NB4 (cell line): ENCODE measurements at regions not wholly inside any gene's neighbourhood (a gene's known extent, or its start where the extent isn't known, plus 50 kb on each side); places are given as distances from the start of the nearest gene placed in this dataset.

ENCODE experiments used
- DNase-seq: peaks from one replicate; pipeline ENCODE4 v3.0.0; 2010; ENCODE audit warnings: low read depth
- H3K4me3 ChIP-seq: one replicate; pipeline ENCODE4 v1.5.1; 2011; ENCODE audit warnings: mild to moderate bottlenecking, low read depth, low read length, moderate library complexity
- MYC ChIP-seq: IDR thresholded peaks from 2 replicates; pipeline ENCODE4 v1.6.1; 2011; ENCODE audit warnings: low read depth, low read length
- POLR2A ChIP-seq: IDR thresholded peaks from 2 replicates; pipeline ENCODE4 v1.6.1; 2011; ENCODE audit warnings: mild to moderate bottlenecking; ENCODE audit not compliant: insufficient read length; ENCODE audit errors: extremely low read depth
- TF ChIP-seq, protein P1 (sequence below): IDR thresholded peaks from 2 replicates; pipeline ENCODE4 v1.6.1; 2011; ENCODE audit warnings: low read depth, low read length
- TF ChIP-seq, protein P2 (sequence below): IDR thresholded peaks from one replicate; pipeline ENCODE4 v1.5.1; 2012; ENCODE audit warnings: low read depth, low read length

DNA sequence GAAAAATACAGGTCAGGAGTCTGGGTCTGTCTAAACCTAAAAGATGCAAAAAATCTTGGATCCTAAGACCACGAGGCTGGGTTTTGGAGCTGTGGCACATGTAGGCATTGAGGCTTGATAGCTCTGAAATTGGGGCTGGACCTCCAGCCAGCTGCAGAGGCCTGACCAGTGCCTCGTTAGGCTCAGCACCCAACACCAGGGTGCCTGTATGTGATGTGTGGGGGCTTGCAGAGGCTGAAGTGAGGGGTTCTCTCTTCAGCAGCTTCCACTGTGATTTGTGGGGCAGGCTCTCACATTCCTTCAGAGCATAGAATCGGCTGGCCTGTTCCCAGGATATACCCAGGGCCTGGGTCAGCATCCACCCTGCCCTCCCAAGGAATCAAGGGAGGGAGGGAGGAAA lies 247.8 kb downstream of the BUB3 start:
- H3K4me3 ChIP-seq, result no peak overlapping the region
- TF ChIP-seq, protein P1, sequence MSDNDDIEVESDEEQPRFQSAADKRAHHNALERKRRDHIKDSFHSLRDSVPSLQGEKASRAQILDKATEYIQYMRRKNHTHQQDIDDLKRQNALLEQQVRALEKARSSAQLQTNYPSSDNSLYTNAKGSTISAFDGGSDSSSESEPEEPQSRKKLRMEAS, result no peak
- TF ChIP-seq, protein P2, sequence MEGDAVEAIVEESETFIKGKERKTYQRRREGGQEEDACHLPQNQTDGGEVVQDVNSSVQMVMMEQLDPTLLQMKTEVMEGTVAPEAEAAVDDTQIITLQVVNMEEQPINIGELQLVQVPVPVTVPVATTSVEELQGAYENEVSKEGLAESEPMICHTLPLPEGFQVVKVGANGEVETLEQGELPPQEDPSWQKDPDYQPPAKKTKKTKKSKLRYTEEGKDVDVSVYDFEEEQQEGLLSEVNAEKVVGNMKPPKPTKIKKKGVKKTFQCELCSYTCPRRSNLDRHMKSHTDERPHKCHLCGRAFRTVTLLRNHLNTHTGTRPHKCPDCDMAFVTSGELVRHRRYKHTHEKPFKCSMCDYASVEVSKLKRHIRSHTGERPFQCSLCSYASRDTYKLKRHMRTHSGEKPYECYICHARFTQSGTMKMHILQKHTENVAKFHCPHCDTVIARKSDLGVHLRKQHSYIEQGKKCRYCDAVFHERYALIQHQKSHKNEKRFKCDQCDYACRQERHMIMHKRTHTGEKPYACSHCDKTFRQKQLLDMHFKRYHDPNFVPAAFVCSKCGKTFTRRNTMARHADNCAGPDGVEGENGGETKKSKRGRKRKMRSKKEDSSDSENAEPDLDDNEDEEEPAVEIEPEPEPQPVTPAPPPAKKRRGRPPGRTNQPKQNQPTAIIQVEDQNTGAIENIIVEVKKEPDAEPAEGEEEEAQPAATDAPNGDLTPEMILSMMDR, result no peak
- TF ChIP-seq POLR2A (no peak), MYC (no peak)
- DNase-seq, result no peak

DNA sequence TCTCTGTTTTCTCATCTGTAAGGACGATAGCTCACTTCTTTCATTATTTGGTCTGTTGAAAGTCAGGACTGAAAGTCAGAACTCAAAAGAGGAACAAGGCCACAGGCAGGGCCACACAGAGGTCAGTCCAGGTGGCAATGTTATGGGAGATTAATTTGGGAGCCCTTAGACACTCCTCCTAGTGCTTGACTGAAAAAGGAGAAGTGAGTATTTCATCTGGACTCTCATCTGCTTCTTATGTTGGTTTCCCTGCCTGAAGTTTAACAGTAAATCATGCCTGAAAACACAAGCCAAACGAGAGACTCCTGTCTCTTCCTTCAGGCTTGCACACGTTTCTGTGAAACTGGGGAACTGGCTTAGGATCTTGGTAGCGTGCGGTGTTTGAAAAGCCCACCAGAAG lies 248.5 kb downstream of the BUB3 start:
- TF ChIP-seq POLR2A, result no peak
- TF ChIP-seq MYC, result no peak
- no peak overlapping the region for H3K4me3 ChIP-seq
- DNase-seq, result peak; percentile 79

DNA sequence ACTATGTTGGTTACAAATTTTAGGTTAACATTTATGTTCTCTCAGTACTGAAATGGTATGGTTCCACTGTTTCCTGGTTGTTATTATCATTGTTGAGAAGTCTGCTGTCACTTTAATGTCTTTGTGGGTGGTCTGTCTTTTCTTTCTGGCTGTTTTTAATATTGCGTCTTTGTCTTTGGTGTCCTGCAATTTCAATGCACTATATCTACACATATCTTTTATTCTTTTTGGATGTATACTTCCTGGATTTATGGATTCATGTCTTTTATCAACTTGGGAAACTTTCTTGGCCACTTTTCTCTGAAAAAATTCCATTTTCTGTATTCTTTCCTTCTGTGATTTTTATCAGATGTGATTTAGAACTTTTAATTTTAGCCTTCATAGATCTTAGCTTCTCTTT lies 250.2 kb downstream of the BUB3 start:
- DNase-seq, result no peak
- H3K4me3 ChIP-seq, result no peak overlapping the region
- TF ChIP-seq MYC (no peak), POLR2A (no peak)
- TF ChIP-seq, protein P1, result no peak
- TF ChIP-seq, protein P2, result no peak

DNA sequence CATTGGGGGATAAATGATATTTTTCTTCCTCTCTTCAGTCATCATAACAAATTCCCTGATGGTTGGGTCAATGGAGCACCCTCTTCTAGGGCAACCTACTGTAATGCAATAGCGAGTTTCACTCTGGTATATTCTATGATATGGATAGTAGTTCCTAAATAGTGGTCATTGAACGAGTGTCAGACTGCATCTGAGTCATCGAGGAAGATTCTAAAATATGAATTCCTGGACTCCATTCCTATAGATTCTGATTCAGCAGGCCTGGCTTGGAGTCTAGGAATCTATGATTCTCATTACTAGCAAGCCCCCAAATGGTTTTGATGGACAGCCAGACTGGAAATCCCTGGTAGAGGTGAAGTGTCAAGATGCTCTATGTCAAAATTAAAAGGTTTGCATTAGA lies 254.5 kb downstream of the BUB3 start:
- DNase-seq, result no peak
- TF ChIP-seq POLR2A (no peak), MYC (no peak)
- TF ChIP-seq, protein P1, result no peak
- TF ChIP-seq, protein P2, result no peak

DNA sequence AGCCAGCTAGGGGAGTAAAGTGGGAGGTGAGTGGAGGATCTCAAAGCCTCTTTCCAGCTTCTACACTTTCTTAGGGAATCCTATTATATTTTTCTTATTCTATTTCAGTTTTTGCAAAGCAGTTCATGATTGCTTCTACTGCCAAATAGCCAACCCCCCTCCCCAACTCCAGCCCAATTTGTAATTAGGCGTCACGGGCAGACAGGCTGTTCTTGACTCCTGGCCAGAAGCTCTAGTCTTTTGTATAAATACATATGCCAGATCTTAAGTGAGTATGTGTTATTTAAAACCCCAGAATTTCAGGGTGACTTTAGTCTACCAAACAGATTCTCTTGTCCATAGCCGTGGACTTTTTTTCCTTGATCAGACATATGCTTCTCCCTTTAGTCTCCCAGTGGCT lies 255.2 kb downstream of the BUB3 start:
- DNase-seq, result no peak
- TF ChIP-seq MYC, result no peak
- no peak for TF ChIP-seq POLR2A
- TF ChIP-seq, protein P2, result no peak
- TF ChIP-seq, protein P1, result no peak

More for the DNA sequence above, 254.5 kb downstream of the BUB3 start:
- no peak overlapping the region for H3K4me3 ChIP-seq

DNA sequence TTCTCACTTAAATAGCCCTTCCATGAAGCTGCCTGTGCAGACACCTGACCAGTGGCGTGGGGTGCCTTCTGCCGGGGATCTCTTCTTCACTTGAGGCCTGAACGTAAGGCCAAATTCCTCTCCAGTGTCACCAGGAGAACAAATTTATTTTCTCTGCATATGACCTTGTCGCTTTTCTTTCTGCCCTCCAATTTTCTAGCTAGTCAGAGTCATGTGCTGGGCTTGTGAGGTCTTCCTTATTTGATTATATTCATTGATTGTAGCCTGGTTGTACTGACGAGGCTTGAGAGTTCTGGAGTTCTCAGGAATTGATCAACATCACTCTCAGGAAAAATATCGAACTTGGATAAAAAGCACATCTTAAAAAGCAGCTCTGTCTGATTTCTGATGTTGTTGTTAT lies 255.7 kb downstream of the BUB3 start:
- H3K4me3 ChIP-seq, result no peak overlapping the region
- TF ChIP-seq, protein P2, result no peak
- no peak for TF ChIP-seq POLR2A
- TF ChIP-seq MYC, result no peak
- TF ChIP-seq, protein P1, result no peak
- DNase-seq, result no peak

More for the DNA sequence above, 255.2 kb downstream of the BUB3 start:
- H3K4me3 ChIP-seq, result no peak overlapping the region

DNA sequence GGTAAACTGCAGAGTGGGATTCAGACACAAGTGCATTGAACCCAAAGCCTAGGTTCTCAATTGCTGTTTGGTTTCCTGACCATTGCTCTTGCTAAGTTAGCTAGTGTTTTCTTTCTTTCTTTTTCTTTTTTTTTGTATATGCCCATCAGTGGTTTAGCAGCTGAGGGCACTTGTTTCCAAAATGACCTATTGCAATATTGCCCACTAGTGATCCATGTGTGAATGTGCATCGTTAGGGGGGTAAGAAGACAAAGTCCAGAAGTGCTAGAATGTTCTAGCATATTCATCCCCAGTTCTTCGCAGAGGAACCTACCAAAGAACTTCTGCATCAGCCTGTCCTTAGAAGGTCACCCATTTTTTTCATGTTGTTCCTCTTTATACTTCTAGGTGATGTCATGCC lies 252.8 kb upstream of the GPR26 start:
- no peak overlapping the region for H3K4me3 ChIP-seq
- DNase-seq, result no peak
- TF ChIP-seq, protein P1, result no peak
